ENCODE measurements at regions not wholly inside any gene's neighbourhood (a gene's known extent, or its start where the extent isn't known, plus 50 kb on each side); places are given as distances from the start of the nearest gene placed in this dataset.

DNA sequence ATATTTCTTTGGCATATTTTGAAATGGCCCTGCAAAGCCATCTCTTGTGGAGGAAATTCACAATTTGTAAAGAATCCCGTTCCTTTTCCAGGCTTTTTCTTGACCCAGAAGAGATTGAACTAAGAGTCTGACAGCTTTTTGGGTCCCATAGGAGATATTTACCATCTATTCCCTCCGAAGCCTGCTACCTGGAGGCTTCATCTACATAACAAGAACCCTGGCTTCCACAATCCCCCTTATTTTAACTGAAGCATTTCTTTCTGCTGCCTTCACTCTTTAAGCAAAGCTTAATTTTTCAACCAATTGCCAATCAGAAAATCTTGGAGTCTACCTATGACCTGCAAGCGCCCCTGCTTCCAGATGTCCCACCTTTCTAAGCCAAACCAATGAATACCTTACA lies 248.1 kb upstream of the GADL1 start:
- DNase-seq (ENCODE audit: low spot score) = no peak

DNA sequence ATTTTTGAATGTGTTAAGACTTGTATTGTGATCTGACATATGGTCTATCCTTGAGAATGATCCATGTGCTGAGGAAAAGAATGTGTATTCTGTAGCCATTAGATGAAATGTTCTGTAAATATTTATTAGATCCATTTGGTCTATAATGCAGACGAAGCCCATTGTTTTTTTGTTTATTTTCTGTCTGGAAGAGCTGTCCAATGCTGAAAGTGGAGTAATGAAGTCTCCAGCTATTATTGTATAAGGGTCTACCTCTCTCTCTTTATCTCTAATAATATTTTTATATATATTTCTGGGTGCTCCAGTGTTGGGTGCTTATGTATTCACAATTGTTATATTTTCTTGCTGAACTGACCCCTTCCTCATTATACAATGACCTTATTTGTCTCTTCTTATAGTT lies 250.6 kb upstream of the GADL1 start:
- DNase-seq (ENCODE audit: low spot score) = no peak

DNA sequence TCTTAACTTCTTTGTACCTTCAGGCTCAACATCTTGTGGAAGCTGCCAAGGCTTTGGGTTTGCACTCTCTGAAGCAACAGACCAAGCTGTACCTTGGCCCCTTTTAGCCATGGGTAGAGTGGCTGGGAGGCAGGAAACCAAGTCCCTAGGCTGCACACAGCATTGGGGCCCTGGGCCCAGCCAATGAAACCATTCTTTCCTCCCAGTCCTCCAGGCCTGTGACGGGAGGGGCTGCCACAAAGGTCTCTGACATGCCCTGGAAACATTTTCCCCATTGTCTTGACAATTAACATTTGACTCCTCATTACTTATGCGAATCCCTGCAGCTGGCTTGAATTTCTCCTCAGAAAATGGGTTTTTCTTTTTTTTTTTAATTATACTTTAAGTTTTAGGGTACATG lies 253.1 kb upstream of the GADL1 start:
- DNase-seq (ENCODE audit: low spot score) = no peak

DNA sequence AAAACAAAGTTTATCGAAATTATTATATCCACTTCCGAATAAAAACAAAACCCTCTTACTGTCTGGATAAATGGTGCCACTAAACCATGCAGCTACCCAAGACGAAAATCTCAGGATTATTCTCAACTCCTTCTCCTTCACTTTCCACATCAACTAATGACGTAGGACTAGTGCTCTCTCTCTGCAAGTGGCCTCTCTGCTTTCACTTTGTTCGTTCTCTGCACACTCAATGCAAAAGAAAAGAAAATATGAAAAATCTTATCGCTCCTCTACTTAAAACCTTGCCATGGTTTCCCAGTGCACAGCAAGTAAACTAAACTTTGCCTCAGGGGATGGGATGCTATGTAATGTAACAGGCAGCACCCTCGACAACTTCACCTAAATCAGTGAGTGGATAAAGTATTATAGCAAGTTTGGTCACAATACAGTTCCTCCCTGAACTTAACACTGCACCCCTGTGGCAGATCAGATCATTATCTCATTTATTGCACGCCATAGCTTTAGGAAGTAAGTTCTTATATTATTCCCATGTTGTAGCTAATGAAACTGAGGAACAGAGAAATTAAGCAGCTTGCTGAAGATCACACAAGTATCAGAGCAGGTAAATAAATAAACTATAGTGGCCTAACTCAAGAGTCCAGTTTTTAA lies 262.7 kb upstream of the GADL1 start:
- no peak for DNase-seq (ENCODE audit: low spot score)

DNA sequence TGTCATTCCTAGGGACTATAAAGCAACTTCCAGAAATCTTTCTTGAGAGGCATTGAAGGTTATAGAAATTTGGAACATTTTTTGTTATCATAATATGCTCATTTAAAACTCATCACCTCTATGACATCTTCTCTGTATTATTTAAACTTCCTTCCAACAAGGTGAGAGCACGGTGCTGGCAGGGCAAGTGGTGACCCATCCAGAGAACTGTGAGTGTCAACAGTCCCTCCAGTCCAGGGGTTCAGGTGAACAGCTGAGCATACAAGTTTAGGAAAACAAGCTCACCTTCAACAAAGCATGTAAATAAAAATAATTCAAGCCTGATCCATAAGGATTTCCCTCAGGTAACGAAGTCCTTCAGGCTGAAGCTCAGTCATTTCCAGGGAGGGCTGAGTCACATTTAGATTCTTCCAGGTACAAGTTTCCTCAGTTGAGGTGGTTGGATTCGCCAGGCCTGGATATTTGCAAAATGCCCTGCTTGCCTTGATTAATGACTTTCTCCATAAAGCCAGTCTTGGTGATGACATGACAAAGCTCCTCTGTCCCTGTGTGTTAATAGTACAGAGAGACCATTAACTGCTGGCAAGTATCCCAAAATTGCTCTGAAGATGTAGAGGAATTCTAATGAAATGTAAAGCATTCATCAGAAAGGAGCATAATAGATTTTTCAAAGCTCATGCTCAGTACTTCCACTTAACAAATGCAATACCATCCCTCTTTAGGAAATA lies 263.6 kb upstream of the GADL1 start:
- no peak for DNase-seq (ENCODE audit: low spot score)

DNA sequence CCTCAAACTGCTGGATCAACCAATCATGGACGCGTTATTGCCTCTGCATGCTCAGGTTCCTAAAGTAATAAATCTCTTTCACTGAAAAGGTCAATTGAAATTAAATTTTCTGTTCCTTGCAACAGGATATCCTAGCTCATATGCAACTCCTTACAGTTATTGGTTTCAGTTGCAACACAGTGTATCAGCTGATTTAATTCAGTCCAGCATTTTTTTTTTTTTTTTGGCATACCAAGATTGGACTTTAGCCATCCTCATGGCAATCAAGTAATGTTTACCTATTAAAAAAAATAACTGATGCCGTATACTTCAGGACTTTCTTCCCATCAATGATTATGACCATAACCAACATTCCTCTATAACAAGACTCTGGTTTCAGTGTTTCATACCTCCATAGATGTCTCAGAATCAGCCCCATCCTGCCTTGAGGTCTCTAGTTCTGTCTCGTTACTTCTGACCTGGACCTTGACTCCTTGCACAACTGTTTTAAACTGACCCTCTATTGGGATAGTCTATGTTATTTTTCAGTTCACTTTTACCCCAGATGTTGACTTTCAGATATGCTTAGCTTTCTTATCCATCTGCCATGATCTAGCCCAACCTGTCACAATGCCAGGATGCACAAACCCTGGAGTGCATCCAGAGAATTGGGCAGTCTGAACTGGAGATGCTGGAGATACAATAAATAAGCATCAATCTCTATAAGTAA lies 265.0 kb upstream of the GADL1 start:
- no peak for DNase-seq (ENCODE audit: low spot score)

DNA sequence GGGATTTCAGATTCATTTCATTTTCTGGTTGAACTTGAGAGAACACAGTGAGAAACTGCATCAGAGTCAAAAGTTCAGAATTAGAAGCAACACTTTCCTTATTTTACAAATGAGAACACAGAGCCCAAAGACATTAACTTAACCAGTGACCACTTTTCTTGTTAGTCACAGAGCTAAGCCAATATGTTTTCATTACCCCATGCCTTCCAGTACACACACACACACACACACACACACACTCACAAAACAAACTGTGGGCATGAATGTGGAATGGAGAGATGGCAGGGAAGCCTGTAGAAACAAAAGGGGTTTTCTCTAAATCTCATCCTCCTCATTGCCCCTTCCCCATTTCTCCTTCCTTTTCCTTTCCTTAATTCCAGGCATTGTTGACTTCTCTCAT lies 267.4 kb upstream of the GADL1 start:
- no peak for DNase-seq (ENCODE audit: low spot score)

DNA sequence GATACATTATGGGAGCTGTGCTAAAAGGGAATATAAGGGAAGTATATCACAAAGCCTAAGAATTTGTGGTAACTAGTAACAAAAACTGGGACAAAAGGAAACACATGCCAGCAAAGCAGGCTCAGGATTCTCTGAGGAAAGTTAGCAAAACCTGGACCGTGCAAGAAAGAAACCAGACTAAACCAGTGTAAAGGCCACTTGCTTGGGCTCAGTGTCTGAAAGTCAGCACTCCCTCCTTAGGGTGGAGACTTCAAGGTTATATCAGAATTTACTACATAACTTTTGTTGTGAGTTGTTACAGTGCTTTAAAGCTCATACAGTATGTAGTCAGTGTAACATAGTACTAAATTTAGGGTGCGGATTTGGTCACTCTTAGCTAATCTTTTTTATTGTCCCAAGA lies 269.9 kb upstream of the GADL1 start:
- no peak for DNase-seq (ENCODE audit: low spot score)

DNA sequence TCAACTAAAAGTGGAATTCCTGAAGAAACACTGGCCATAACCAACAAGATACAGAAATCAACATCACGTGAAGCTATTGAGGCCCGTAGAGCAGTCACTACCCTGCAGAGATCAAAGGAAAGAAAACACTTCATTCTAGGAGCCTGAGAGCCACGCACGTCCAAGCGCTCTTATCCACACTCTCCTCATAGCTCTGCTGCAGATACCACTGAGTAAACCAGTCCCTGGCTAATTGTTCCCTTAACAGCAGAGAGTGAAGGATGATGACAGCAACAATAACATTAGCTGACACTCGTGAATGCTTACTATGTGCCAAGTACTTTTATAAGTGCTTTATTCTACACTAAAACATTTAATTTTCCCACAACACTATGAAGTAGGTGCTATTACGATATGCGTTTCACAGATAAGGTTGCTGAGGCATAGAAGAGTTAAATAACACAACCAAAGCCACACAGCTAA lies 271.0 kb upstream of the GADL1 start:
- DNase-seq (ENCODE audit: low spot score) = no peak

DNA sequence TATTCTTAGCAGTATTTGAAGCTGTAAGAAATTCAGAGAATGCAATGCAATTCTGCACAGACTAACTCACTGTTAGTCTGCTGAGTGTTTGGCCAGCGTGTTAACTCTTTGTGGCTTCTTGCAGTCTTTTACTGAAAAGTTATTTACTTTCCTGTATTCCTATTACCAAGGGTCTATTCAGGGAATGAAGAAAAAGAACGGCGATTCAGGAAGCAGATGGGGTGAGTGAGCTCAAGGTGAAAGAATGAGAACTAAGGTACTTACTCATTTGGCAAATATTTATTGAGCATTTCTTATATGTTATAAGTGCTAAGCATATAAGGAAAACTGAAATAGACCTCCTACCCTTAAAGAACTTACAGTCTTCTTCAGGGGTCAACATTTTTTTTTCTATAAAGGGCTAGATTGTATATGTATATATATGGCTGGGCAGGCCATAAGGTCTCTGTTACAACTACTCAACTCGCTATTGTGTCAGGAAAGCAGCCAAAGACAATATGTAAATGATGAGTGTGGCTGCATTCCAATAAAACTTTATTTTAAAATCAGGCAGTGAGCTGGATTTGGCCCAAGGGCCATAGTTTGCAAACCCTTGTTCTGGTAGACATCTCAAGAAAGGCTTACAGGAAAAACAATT lies 271.9 kb upstream of the GADL1 start:
- no peak for DNase-seq (ENCODE audit: low spot score)

DNA sequence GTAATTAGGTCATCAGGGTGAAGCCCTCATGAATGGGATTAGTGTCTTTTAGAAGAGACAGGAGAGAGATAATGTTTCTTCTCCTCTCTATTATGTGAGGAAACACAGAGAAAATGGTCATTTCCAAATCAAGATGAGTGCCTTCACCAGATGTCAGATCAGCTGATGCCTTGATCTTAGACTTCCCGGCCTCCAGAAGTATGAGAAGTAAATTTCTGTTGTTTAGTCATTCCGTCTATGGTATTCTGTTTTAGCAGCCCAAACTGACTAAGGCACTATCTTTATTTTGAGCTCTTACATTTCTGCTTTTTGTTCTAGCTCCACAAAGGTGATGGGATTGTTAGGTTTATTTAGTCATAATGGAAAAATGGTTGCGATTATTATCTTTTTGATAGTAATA lies 273.2 kb upstream of the GADL1 start:
- no peak for DNase-seq (ENCODE audit: low spot score)

DNA sequence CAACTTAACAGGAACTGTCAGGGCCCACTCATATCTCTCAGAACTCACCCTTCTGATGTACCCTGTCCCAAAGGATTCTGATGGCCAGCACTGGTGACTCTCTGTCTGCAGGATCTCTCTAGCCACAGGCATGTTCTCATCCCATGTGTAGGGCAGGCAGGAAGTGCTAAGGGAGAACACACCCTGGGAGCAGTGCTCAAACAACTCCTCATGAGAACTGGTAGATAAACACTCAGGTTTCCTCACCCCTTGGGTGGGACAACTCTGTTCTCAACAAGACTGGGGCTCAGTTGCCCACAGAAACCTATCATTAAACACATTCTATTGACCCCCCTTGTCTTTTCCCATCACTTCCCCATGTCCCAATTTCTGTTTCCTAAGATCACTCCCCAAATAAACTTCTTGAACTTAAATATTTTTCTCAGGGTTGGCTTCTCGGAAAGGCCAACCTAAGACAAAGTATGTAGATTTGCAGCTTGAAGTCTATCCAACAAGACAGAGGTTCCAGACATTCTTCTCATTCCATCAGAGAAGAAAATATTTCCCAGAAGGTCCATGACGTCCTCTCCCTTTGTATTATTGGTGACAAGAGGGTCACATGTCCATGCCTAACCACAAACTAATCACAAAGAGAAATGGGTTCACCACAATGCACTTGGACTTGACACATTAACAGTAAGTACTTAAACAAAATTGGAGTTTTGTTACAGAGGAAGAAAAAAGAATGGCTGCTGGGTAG lies 276.6 kb upstream of the GADL1 start:
- no peak for DNase-seq (ENCODE audit: low spot score)

DNA sequence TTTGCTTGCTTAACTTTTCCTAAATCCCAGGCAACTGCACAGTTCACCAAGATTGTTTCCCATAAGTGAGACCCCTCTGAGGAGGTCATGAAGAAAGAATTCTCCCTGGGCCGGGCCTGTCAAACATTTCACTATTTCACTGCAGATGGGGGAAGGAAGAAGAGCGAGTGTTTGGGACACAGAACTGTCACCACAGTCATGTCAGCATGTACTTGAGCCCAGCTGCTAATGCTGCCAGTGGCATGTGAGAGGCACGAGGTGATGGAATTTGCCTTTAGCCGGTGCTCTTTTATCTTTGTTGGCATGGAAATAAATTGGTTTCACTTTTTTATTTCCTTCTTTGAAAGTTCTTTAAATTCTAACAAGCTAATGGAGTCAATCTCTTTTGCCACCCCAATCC lies 277.9 kb upstream of the GADL1 start:
- DNase-seq (ENCODE audit: low spot score) = no peak

DNA sequence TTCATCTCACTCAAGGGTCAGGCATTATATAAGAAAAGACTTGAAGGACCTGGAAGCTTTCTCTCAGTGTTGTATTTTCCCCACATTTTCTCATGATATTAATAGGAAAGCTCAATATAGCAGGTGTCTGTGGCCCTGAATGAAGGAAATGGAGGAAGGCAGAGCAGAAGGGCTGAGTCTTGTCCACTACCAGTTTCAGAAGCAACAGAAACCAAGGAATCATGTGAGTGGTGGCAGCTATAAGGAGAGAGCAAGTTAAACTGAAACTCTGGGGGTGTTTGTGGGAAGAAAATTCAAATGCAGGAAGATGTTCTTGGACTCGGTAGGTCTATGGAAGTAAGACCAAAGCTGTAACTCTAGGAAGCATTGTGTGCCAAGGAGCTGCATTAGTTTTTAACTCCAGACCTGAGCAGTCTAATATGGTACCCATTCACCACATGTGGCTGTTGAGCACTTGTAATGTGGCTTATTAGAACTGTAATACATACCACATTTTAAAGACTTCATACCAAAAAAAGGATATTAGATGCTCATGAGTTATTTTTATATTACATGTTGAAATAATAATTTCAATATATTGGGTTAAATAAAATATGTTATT lies 278.8 kb upstream of the GADL1 start:
- no peak for DNase-seq (ENCODE audit: low spot score)

DNA sequence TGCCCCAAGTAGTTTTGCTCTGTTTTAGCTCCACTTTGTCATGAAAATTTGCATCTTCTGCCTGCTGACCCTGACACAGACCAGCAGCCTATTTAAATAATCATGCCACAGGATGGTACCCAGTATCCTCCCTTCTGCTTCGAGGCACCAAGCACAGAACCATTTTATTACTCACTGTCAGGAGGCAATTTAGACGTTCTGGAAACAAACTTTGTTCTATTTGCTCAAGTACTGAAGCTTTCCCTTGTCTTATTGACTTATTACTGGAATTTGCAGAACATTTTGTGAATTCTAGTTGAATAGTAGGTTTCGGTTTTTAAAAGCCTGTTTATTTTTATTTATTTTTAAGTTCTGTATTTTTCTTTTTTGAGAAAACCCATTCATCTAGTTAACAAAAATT lies 279.6 kb upstream of the GADL1 start:
- DNase-seq (ENCODE audit: low spot score) = no peak

DNA sequence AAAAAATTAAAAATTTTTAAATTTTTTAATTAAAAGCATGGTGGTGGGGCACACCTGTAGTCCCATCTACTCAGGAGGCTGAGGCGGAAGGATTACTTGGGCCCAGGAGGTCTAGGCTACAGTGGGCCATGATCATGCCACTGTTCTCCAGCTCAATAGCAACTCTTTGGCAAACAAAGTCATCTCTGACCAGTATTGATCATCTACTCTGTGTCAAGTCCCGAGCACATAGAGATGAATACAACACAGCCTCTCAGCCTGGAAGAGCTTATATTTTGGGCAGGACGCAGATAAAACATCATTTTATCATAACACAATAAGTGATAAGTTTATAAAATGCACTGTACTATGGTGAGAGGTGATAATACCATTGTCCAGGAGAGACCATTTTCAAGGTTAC lies 281.6 kb upstream of the GADL1 start:
- DNase-seq (ENCODE audit: low spot score) = no peak

DNA sequence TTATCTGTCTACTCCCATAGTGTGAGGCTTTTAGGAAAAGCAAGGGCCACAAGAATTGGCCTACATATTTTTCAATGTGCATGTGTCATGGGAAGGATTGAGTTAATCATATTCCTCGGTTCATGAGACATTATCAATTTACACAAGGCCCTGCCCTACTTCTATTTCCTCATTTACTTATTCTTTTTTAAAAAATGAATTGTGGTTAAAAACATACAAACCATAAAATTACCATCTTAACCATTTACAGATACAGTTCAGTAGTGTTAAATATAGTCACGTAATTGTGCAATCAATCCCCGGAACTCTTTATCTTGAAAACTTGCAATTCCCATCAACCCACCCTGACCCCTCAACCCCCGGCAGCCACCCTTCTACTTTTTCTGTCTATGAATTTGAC lies 284.0 kb upstream of the GADL1 start:
- DNase-seq (ENCODE audit: low spot score) = no peak

DNA sequence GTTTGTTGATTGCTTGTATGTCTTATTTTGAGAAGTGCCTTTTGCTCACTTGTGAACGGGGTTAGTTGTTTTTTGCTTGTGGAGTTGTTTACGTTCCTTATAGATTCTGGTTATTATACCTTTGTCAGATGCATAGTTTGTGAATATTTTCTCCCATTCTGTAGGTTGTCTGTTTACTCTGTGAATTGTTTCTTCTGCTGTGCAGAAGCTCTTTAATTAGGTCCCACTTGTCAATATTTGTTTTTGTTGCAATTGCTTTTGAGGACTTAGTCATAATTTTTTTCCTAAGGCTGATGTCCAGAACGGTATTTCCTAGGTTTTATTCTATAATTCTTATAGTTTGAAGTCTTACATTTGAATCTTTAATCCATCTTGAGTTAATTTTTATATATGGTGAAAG lies 285.3 kb upstream of the GADL1 start:
- DNase-seq (ENCODE audit: low spot score) = no peak

DNA sequence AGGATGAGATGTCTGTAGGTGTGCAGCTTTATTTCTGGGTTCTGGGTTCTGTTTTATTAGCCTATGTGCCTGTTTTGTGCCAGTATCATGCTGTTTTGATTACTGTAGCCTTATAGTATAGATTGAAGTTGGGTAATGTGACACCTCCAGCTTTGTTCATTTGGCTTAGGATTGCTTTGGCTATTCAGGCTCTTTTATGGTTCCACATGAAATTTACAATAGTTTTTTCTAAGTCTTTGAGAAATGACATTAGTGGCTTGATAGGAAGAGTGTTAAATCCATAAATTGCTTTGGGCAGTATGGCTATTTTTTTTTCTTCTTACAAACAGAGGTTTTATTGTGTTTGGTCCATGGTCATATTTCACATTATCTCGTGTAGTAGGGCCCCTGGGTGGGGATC lies 285.8 kb upstream of the GADL1 start:
- DNase-seq (ENCODE audit: low spot score) = no peak

DNA sequence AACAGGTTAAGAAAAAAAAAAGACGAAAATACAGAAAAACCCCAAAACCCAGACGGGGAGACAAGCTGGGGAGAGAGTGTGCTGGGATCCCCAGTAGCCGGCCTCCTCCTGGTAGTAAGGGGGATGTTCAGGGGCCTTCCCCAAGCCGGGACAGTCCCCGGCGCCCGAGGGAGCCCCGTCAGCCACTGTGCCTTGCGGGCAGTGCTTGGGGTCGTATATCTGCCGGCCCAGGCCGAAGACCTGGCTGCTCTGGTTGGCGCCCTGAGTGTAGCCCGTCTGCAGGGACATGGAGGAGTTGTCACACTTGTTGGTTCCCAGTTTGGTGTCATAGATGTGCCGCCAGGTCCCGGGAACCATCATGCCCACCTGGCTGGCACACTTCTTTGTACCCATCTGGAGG lies 287.2 kb upstream of the GADL1 start:
- no peak for DNase-seq (ENCODE audit: low spot score)

DNA sequence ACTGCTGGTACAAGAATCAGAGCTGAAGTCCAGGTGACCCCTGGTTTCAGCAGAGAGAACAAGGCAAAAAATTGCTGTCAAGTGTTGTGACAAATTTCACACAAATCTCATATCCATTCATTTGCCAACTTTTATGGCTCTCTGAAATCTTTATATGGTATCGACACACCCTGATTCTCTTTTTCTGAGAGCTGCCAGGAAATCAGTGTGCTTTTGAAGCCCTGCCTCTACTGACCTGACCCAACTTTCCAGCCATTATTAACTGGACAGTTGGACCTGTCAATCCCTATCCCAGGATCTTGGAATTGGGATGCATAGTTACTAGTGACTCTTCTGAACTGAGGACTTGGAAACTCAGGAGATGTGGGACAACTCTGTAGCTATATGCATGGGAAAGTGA lies 288.2 kb upstream of the GADL1 start:
- DNase-seq (ENCODE audit: low spot score) = no peak
